Astrocyte (in vitro differentiated cells and primary cell): ENCODE measurements at regions not wholly inside any gene's neighbourhood (a gene's known extent, or its start where the extent isn't known, plus 50 kb on each side); places are given as distances from the start of the nearest gene placed in this dataset.

Source experiments
- DNase-seq: peaks from one replicate; pipeline ENCODE4 v3.0.0-alpha.2; 2010; ENCODE audit warnings: low read depth
- FAIRE-seq: peaks from 2 replicates; lab custom pipeline; 2011; peaks lifted over from hg19 to GRCh38; lab: Jason Lieb, UNC
- H2AFZ ChIP-seq: 2 replicates; pipeline ENCODE4 v1.6.0; 2012; ENCODE audit warnings: low read depth, low read length, inconsistent platforms
- H3K27ac ChIP-seq: 2 replicates; pipeline ENCODE4 v1.5.1; 2011; ENCODE audit warnings: low read depth, low read length, inconsistent platforms
- H3K27me3 ChIP-seq: 2 replicates; pipeline ENCODE4 v1.6.0; 2011; ENCODE audit warnings: low read length, inconsistent platforms; ENCODE audit not compliant: insufficient read depth
- H3K36me3 ChIP-seq: 2 replicates; pipeline ENCODE4 v1.5.1; 2011; ENCODE audit warnings: low read length, inconsistent platforms; ENCODE audit not compliant: insufficient read depth
- H3K4me1 ChIP-seq: 2 replicates; pipeline ENCODE4 v1.5.1; 2011; ENCODE audit warnings: low read length, inconsistent platforms; ENCODE audit not compliant: insufficient read depth
- H3K4me2 ChIP-seq: 2 replicates; pipeline ENCODE4 v1.6.0; 2012; ENCODE audit warnings: low read length, inconsistent platforms
- H3K4me3 ChIP-seq: 2 replicates; pipeline ENCODE4 v1.5.1; 2011; ENCODE audit warnings: low read depth, mild to moderate bottlenecking, low read length, inconsistent platforms; ENCODE audit not compliant: insufficient read depth
- H3K79me2 ChIP-seq: 2 replicates; pipeline ENCODE4 v1.6.0; 2012; ENCODE audit warnings: mild to moderate bottlenecking, low read length, inconsistent platforms; ENCODE audit not compliant: insufficient read depth
- H3K9ac ChIP-seq: 2 replicates; pipeline ENCODE4 v1.6.0; 2012; ENCODE audit warnings: mild to moderate bottlenecking, low read length, inconsistent platforms
- H3K9me3 ChIP-seq: 2 replicates; pipeline ENCODE4 v1.5.1; 2012; ENCODE audit warnings: low read depth, mild to moderate bottlenecking, low read length, inconsistent platforms; ENCODE audit not compliant: insufficient read depth
- H4K20me1 ChIP-seq: 2 replicates; pipeline ENCODE4 v1.6.0; 2012; ENCODE audit warnings: low read length, inconsistent platforms; ENCODE audit not compliant: insufficient read depth
- H3K27ac Mint-ChIP-seq: one replicate; pipeline ENCODE4 v1.8.0; 2021; ENCODE audit warnings: mild to moderate bottlenecking, mixed read lengths; ENCODE audit not compliant: unreplicated experiment
- H3K27me3 Mint-ChIP-seq: one replicate; pipeline ENCODE4 v1.8.0; 2021; ENCODE audit warnings: low read depth, mixed read lengths; ENCODE audit not compliant: unreplicated experiment
- H3K36me3 Mint-ChIP-seq: one replicate; pipeline ENCODE4 v1.8.0; 2021; ENCODE audit warnings: low read depth, mixed read lengths; ENCODE audit not compliant: unreplicated experiment
- H3K4me1 Mint-ChIP-seq: one replicate; pipeline ENCODE4 v1.8.0; 2021; ENCODE audit warnings: low read depth, mixed read lengths; ENCODE audit not compliant: unreplicated experiment
- H3K4me3 Mint-ChIP-seq: one replicate; pipeline ENCODE4 v1.8.0; 2021; ENCODE audit warnings: mild to moderate bottlenecking, moderate library complexity, mixed read lengths; ENCODE audit not compliant: unreplicated experiment
- H3K9me3 Mint-ChIP-seq: one replicate; pipeline ENCODE4 v1.8.0; 2021; ENCODE audit warnings: mild to moderate bottlenecking, mixed read lengths; ENCODE audit not compliant: unreplicated experiment
- CTCF ChIP-seq: IDR thresholded peaks from 2 replicates; pipeline ENCODE4 v1.5.1; 2011; ENCODE audit warnings: low read depth, mild to moderate bottlenecking, inconsistent platforms, low read length, moderate library complexity; ENCODE audit not compliant: insufficient read depth
- EZH2 ChIP-seq: IDR thresholded peaks from 2 replicates; pipeline ENCODE4 v1.6.1; 2012; ENCODE audit warnings: mild to moderate bottlenecking, low read length, inconsistent platforms; ENCODE audit not compliant: insufficient read depth

GRCh38 chr13:89061821-89062220, 1390.7 kb downstream of the SLITRK5 start:
- Histone ChIP-seq H3K9me3 (no peaks in the 10 kb centered on the region), H3K4me1 (no peaks in the 10 kb centered on the region), H3K9ac (no peak overlapping the region), H3K4me3 (no peak overlapping the region), H3K4me2 (no peak overlapping the region), H2AFZ (no peak overlapping the region), H3K36me3 (no peaks in the 10 kb centered on the region), H3K27me3 (no peaks in the 10 kb centered on the region), H4K20me1 (no peaks in the 10 kb centered on the region), H3K79me2 (no peaks in the 10 kb centered on the region), H3K27ac (no peak overlapping the region)
- DNase-seq (no peak), FAIRE-seq (no peak)
- H3K27me3 Mint-ChIP-seq, result no peaks in the 10 kb centered on the region
- no peaks in the 10 kb centered on the region for H3K36me3 Mint-ChIP-seq
- H3K27ac Mint-ChIP-seq, result no peak overlapping the region
- no peak overlapping the region for H3K4me3 Mint-ChIP-seq
- no peaks in the 10 kb centered on the region for H3K4me1 Mint-ChIP-seq
- TF ChIP-seq CTCF (no peak), EZH2 (no peak)
- H3K9me3 Mint-ChIP-seq, result no peaks in the 10 kb centered on the region

- Histone ChIP-seq H3K79me2 (no peaks in the 10 kb centered on the region), H2AFZ (no peak overlapping the region), H3K4me3 (no peak overlapping the region), H3K27me3 (no peaks in the 10 kb centered on the region), H3K9me3 (no peaks in the 10 kb centered on the region), H3K27ac (no peak overlapping the region), H4K20me1 (no peaks in the 10 kb centered on the region), H3K4me1 (no peaks in the 10 kb centered on the region), H3K9ac (no peak overlapping the region), H3K36me3 (no peaks in the 10 kb centered on the region), H3K4me2 (no peak overlapping the region)
- Mint-ChIP-seq H3K36me3 (no peaks in the 10 kb centered on the region), H3K9me3 (no peaks in the 10 kb centered on the region), H3K27me3 (no peaks in the 10 kb centered on the region), H3K4me3 (no peak overlapping the region), H3K27ac (no peak overlapping the region), H3K4me1 (no peaks in the 10 kb centered on the region)
- DNase-seq (peak; percentile 13), FAIRE-seq (no peak)
- TF ChIP-seq EZH2 (no peak), CTCF (peak; percentile 83)
These were observed 1395.8 kb downstream of the SLITRK5 start for GRCh38 chr13:89066868-89067466.

- Mint-ChIP-seq H3K9me3 (no peaks in the 10 kb centered on the region), H3K4me3 (no peak overlapping the region), H3K36me3 (no peaks in the 10 kb centered on the region), H3K4me1 (no peaks in the 10 kb centered on the region), H3K27me3 (no peaks in the 10 kb centered on the region), H3K27ac (no peak overlapping the region)
- Histone ChIP-seq H3K27me3 (no peaks in the 10 kb centered on the region), H3K4me1 (no peaks in the 10 kb centered on the region), H3K4me2 (no peak overlapping the region), H3K27ac (no peak overlapping the region), H3K79me2 (no peaks in the 10 kb centered on the region), H3K9ac (no peak overlapping the region), H3K36me3 (no peaks in the 10 kb centered on the region), H3K9me3 (no peaks in the 10 kb centered on the region), H3K4me3 (no peak overlapping the region), H2AFZ (no peak overlapping the region), H4K20me1 (no peaks in the 10 kb centered on the region)
- FAIRE-seq (no peak), DNase-seq (no peak)
- TF ChIP-seq EZH2 (no peak), CTCF (no peak)
These were observed 1401.8 kb downstream of the SLITRK5 start for GRCh38 chr13:89072979-89073378.
